DOHH2 (cell line): ENCODE measurements at regions not wholly inside any gene's neighbourhood (a gene's known extent, or its start where the extent isn't known, plus 50 kb on each side); places are given as distances from the start of the nearest gene placed in this dataset.
"Not testable (repeated sequence)": the region's sequence is repeated elsewhere in the genome, so short reads cannot be mapped to it uniquely, and the experiment has no call there.

ENCODE experiments used
- H3F3A ChIP-seq: fragments of 200-600 bp; sonication (generic), shearing (Covaris generic); 2 replicates; pipeline ENCODE4 v1.6.0; 2016; ENCODE audit warnings: antibody characterized with exemption, mild to moderate bottlenecking; ENCODE audit not compliant: control insufficient read depth, insufficient read depth
- H3K27ac ChIP-seq: fragments of 200-600 bp; sonication (generic); 2 replicates; pipeline ENCODE4 v1.5.1; 2014; ENCODE audit warnings: low read depth, mild to moderate bottlenecking, low read length, moderate library complexity
- H3K27me3 ChIP-seq: fragments of 200-600 bp; sonication (generic); 2 replicates; pipeline ENCODE4 v1.6.1; 2014; ENCODE audit warnings: mild to moderate bottlenecking, low read length, mixed read lengths; ENCODE audit not compliant: control insufficient read depth
- H3K36me3 ChIP-seq: fragments of 200-600 bp; sonication (generic); 2 replicates; pipeline ENCODE4 v1.6.1; 2014; ENCODE audit warnings: mild to moderate bottlenecking, low read length, moderate library complexity, mixed read lengths; ENCODE audit not compliant: control insufficient read depth
- H3K4me1 ChIP-seq: fragments of 200-600 bp; sonication (generic); 2 replicates; pipeline ENCODE4 v1.6.1; 2014; ENCODE audit warnings: mild to moderate bottlenecking, low read length, mixed read lengths; ENCODE audit not compliant: control insufficient read depth
- H3K4me2 ChIP-seq: fragments of 200-600 bp; sonication (generic); 2 replicates; pipeline ENCODE4 v1.6.0; 2014; ENCODE audit warnings: mild to moderate bottlenecking, low read length, moderate library complexity
- H3K4me3 ChIP-seq: fragments of 200-600 bp; sonication (generic); 2 replicates; pipeline ENCODE4 v1.5.1; 2014; ENCODE audit warnings: mild to moderate bottlenecking, low read length, mixed read lengths
- H3K79me2 ChIP-seq: fragments of 200-600 bp; sonication (generic); 2 replicates; pipeline ENCODE4 v1.6.1; 2014; ENCODE audit warnings: mild to moderate bottlenecking, low read length, mixed read lengths; ENCODE audit not compliant: control insufficient read depth
- H3K9me2 ChIP-seq: fragments of 200-600 bp; sonication (generic); replicated peaks from 2 replicates; pipeline ENCODE4 v1.6.1; 2014; ENCODE audit warnings: mild to moderate bottlenecking, low read length, mixed read lengths; ENCODE audit not compliant: control insufficient read depth
- H3K9me3 ChIP-seq: fragments of 200-600 bp; sonication (generic); 2 replicates; pipeline ENCODE4 v1.6.1; 2014; ENCODE audit warnings: antibody characterized with exemption, low read length, mixed read lengths; ENCODE audit not compliant: control insufficient read depth, insufficient read depth
- H4K20me1 ChIP-seq: fragments of 200-600 bp; sonication (generic); 2 replicates; pipeline ENCODE4 v1.6.0; 2014; ENCODE audit warnings: low read depth, mild to moderate bottlenecking, antibody characterized with exemption, low read length, moderate library complexity; ENCODE audit not compliant: control insufficient read depth, insufficient read depth
- CTCF ChIP-seq: fragments of 200-600 bp; sonication (generic); IDR thresholded peaks from one replicate; pipeline ENCODE4 v1.5.1; 2014; ENCODE audit warnings: antibody characterized with exemption, mild to moderate bottlenecking, low read depth, low read length; ENCODE audit not compliant: poor library complexity, severe bottlenecking
- EZH2phosphoT487 ChIP-seq: fragments of 200-600 bp; sonication (generic); IDR thresholded peaks from 2 replicates; pipeline ENCODE4 v1.6.1; 2017; ENCODE audit warnings: borderline replicate concordance, mild to moderate bottlenecking, antibody characterized with exemption, low read length, moderate library complexity, mixed read lengths

GRCh38 chr14:45798659-45799058, 545.7 kb upstream of the MIS18BP1 start:
- no peaks in the 10 kb centered on the region for H3K4me1 ChIP-seq
- H3K27me3 ChIP-seq = no peaks in the 10 kb centered on the region
- TF ChIP-seq CTCF = no peak
- no peak for TF ChIP-seq EZH2phosphoT487
- H3F3A ChIP-seq = no peaks in the 10 kb centered on the region
- H3K36me3 ChIP-seq = no peaks in the 10 kb centered on the region
- no peak overlapping the region for H3K27ac ChIP-seq
- no peaks in the 10 kb centered on the region for H3K79me2 ChIP-seq
- no peak overlapping the region for H3K4me3 ChIP-seq
- H3K9me3 ChIP-seq = no peaks in the 10 kb centered on the region
- H3K9me2 ChIP-seq = no peaks in the 10 kb centered on the region
- no peaks in the 10 kb centered on the region for H4K20me1 ChIP-seq
- no peak overlapping the region for H3K4me2 ChIP-seq

DNA sequence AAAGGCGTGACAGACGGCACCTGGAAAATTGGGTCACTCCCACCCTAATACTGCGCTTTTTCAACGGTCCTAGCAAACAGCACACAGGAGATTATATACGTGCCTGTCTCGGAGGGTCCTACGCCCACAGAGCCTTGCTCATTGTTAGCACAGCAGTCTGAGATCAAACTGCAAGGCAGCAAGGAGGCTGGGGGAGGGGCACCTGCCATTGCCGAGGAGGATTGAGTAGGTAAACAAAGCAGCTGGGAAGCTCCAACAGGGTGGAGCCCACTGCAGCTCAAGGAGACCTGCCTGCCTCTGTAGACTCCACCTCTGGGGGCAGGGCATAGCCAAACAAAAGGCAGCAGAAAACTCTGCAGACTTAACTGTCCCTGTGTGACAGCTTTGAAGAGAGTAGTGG, 543.0 kb upstream of the MIS18BP1 start:
- not testable (repeated sequence) for H3K79me2 ChIP-seq, H3K9me2 ChIP-seq, H3F3A ChIP-seq, H4K20me1 ChIP-seq, H3K4me2 ChIP-seq, H3K27me3 ChIP-seq, H3K27ac ChIP-seq, H3K9me3 ChIP-seq, H3K4me3 ChIP-seq, H3K36me3 ChIP-seq, H3K4me1 ChIP-seq

DNA sequence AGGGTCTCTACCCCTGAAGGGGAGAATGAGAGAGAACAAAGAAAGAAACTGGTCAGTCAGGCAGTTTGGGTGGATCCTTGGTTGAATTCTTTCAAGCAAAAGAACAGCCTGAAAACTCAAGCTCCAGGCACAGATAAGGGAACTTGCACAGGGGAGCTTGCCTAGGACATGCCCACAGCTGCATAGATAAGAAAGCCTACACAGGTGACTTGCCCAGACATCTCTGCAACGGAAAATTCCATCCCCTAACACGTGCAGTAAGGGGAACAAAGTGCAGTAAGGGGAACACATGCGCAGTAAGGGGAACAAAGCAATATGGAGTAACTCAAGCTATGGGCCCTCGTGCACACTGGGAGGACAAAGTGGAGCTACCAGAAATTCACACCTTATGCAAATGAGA, 540.1 kb upstream of the MIS18BP1 start:
- no peaks in the 10 kb centered on the region for H3K27me3 ChIP-seq
- H3K4me1 ChIP-seq = no peaks in the 10 kb centered on the region
- no peak for TF ChIP-seq EZH2phosphoT487
- TF ChIP-seq CTCF = no peak
- H3K27ac ChIP-seq = no peak overlapping the region
- H3F3A ChIP-seq = no peaks in the 10 kb centered on the region
- no peaks in the 10 kb centered on the region; the same call in 1 of the 2 replicates for H3K9me3 ChIP-seq
- no peak overlapping the region for H3K4me3 ChIP-seq
- H3K79me2 ChIP-seq = no peaks in the 10 kb centered on the region
- no peaks in the 10 kb centered on the region for H3K36me3 ChIP-seq
- no peaks in the 10 kb centered on the region; the same call in 1 of the 2 replicates for H3K9me2 ChIP-seq
- no peaks in the 10 kb centered on the region for H4K20me1 ChIP-seq
- H3K4me2 ChIP-seq = no peak overlapping the region

- Histone ChIP-seq H3K27ac (no peak overlapping the region), H3K9me2 (no peaks in the 10 kb centered on the region; the same call in 1 of the 2 replicates), H3F3A (no peaks in the 10 kb centered on the region), H3K27me3 (no peaks in the 10 kb centered on the region), H3K36me3 (no peaks in the 10 kb centered on the region), H3K79me2 (no peaks in the 10 kb centered on the region), H3K4me2 (no peak overlapping the region), H4K20me1 (no peaks in the 10 kb centered on the region), H3K9me3 (peaks cover 9% of the 10 kb centered on the region; the same call in 1 of the 2 replicates), H3K4me3 (no peak overlapping the region), H3K4me1 (no peaks in the 10 kb centered on the region)
- TF ChIP-seq CTCF (no peak), EZH2phosphoT487 (no peak)
Measured at GRCh38 chr14:45790293-45790692, 537.3 kb upstream of the MIS18BP1 start.
